H9 (cell line): ENCODE measurements at regions not wholly inside any gene's neighbourhood (a gene's known extent, or its start where the extent isn't known, plus 50 kb on each side); places are given as distances from the start of the nearest gene placed in this dataset.

ENCODE experiments used
- DNase-seq: peaks from one replicate; pipeline ENCODE4 v3.0.0-alpha.2; 2017
- H2AFZ ChIP-seq: one replicate; pipeline ENCODE4 v1.6.1; 2013; ENCODE audit warnings: mild to moderate bottlenecking, low read length, control low read depth, moderate library complexity
- H2AK5ac ChIP-seq: 2 replicates; pipeline ENCODE4 v1.6.1; 2013; ENCODE audit warnings: low read length, control low read depth, mixed read lengths; ENCODE audit not compliant: insufficient read length
- H2BK120ac ChIP-seq: one replicate; pipeline ENCODE4 v1.6.1; 2013; ENCODE audit warnings: low read depth, mild to moderate bottlenecking, low read length, control low read depth, inconsistent platforms; ENCODE audit not compliant: poor library complexity, severe bottlenecking
- H2BK12ac ChIP-seq: 2 replicates; pipeline ENCODE4 v1.6.1; 2013; ENCODE audit warnings: low read length, control low read depth, mixed read lengths, low read depth; ENCODE audit not compliant: insufficient read length
- H2BK15ac ChIP-seq: 2 replicates; pipeline ENCODE4 v1.6.1; 2013; ENCODE audit warnings: low read depth, low read length, control low read depth
- H2BK20ac ChIP-seq: one replicate; pipeline ENCODE4 v1.6.1; 2013; ENCODE audit warnings: low read depth, mild to moderate bottlenecking, low read length, control low read depth, inconsistent platforms; ENCODE audit not compliant: poor library complexity, severe bottlenecking
- H2BK5ac ChIP-seq: 2 replicates; pipeline ENCODE4 v1.6.1; 2013; ENCODE audit warnings: low read length, control low read depth, mixed read lengths; ENCODE audit not compliant: insufficient read length
- H3K14ac ChIP-seq: 2 replicates; pipeline ENCODE4 v1.6.1; 2013; ENCODE audit warnings: low read length, control low read depth; ENCODE audit not compliant: insufficient read depth
- H3K18ac ChIP-seq: 2 replicates; pipeline ENCODE4 v1.6.1; 2013; ENCODE audit warnings: low read depth, mild to moderate bottlenecking, mixed read lengths, low read length, control low read depth; ENCODE audit not compliant: insufficient read length
- H3K23ac ChIP-seq: 2 replicates; pipeline ENCODE4 v1.6.1; 2013; ENCODE audit warnings: low read length, control low read depth, mixed read lengths, low read depth; ENCODE audit not compliant: insufficient read length
- H3K23me2 ChIP-seq: 2 replicates; pipeline ENCODE4 v1.6.1; 2013; ENCODE audit warnings: low read depth, mild to moderate bottlenecking, mixed read lengths, low read length, control low read depth; ENCODE audit not compliant: insufficient read length, poor library complexity, severe bottlenecking
- H3K27ac ChIP-seq: 2 replicates; pipeline ENCODE4 v1.5.1; 2013; ENCODE audit warnings: low read length, control low read depth, mixed read lengths, low read depth; ENCODE audit not compliant: insufficient read length
- H3K27me3 ChIP-seq: 2 replicates; pipeline ENCODE4 v1.6.1; 2013; ENCODE audit warnings: low read length, control low read depth, inconsistent platforms; ENCODE audit not compliant: insufficient read depth
- H3K4ac ChIP-seq: 2 replicates; pipeline ENCODE4 v1.6.1; 2013; ENCODE audit warnings: low read depth, mild to moderate bottlenecking, control low read depth, inconsistent platforms, low read length, moderate library complexity
- H3K4me1 ChIP-seq: 2 replicates; pipeline ENCODE4 v1.6.1; 2013; ENCODE audit warnings: low read length, control low read depth, inconsistent platforms; ENCODE audit not compliant: insufficient read depth
- H3K4me2 ChIP-seq: 2 replicates; pipeline ENCODE4 v1.6.1; 2013; ENCODE audit warnings: low read length, control low read depth, mixed read lengths; ENCODE audit not compliant: insufficient read length, insufficient read depth
- H3K56ac ChIP-seq: 2 replicates; pipeline ENCODE4 v1.6.1; 2013; ENCODE audit warnings: low read depth, mild to moderate bottlenecking, mixed read lengths, low read length, control low read depth; ENCODE audit not compliant: insufficient read length
- H3K79me1 ChIP-seq: 2 replicates; pipeline ENCODE4 v1.6.1; 2013; ENCODE audit warnings: low read depth, mild to moderate bottlenecking, moderate library complexity, low read length, control low read depth, inconsistent platforms; ENCODE audit not compliant: insufficient read depth, poor library complexity, severe bottlenecking
- H3K79me2 ChIP-seq: 2 replicates; pipeline ENCODE4 v1.6.1; 2013; ENCODE audit warnings: low read length, control low read depth, inconsistent platforms; ENCODE audit not compliant: insufficient read depth
- H3K9ac ChIP-seq: 2 replicates; pipeline ENCODE4 v1.6.1; 2013; ENCODE audit warnings: low read length, control low read depth, mixed read lengths; ENCODE audit not compliant: insufficient read length; ENCODE audit errors: extremely low read depth
- H3K9me3 ChIP-seq: one replicate; pipeline ENCODE4 v1.6.1; 2013; ENCODE audit warnings: low read depth, low read length, inconsistent platforms; ENCODE audit not compliant: control insufficient read depth
- H3T11ph ChIP-seq: one replicate; pipeline ENCODE4 v1.6.1; 2013; ENCODE audit warnings: mild to moderate bottlenecking, low read length, control low read depth, inconsistent platforms
- H4K20me1 ChIP-seq: one replicate; pipeline ENCODE4 v1.6.1; 2013; ENCODE audit not compliant: control insufficient read depth, insufficient read length, insufficient read depth
- H4K5ac ChIP-seq: 2 replicates; pipeline ENCODE4 v1.6.1; 2013; ENCODE audit warnings: low read depth, mild to moderate bottlenecking, mixed read lengths, low read length, control low read depth; ENCODE audit not compliant: insufficient read length
- H4K8ac ChIP-seq: replicated peaks from 2 replicates; pipeline ENCODE4 v1.6.1; 2013; ENCODE audit warnings: low read length, control low read depth, mixed read lengths, low read depth; ENCODE audit not compliant: insufficient read length
- H4K91ac ChIP-seq: 2 replicates; pipeline ENCODE4 v1.6.1; 2013; ENCODE audit warnings: low read depth, mild to moderate bottlenecking, moderate library complexity, mixed read lengths, low read length, control low read depth; ENCODE audit not compliant: insufficient read length
- H3K27ac Mint-ChIP-seq, 3 experiments: 2 replicates in 2 of 3; 3 replicates in 1 of 3; pipeline ENCODE4 v1.8.0; 2020 to 2021; ENCODE audit warnings: mixed read lengths in 3 of 3, mild to moderate bottlenecking in 1 of 3, moderate library complexity in 1 of 3
- H3K27me3 Mint-ChIP-seq: 2 replicates; pipeline ENCODE4 v1.8.0; 2021; ENCODE audit warnings: low read depth, mild to moderate bottlenecking, moderate library complexity, mixed read lengths
- H3K36me3 Mint-ChIP-seq, 3 experiments: 2 replicates in 2 of 3; 3 replicates in 1 of 3; pipeline ENCODE4 v1.8.0; 2020 to 2021; ENCODE audit warnings: low read depth in 3 of 3, mixed read lengths in 3 of 3; ENCODE audit not compliant: insufficient read depth in 1 of 3
- H3K4me1 Mint-ChIP-seq, 2 experiments: 2 replicates each; pipeline ENCODE4 v1.8.0; 2020; ENCODE audit warnings: mixed read lengths in 2 of 2
- H3K4me3 Mint-ChIP-seq, 2 experiments: 2 replicates in 1 of 2; 3 replicates in 1 of 2; pipeline ENCODE4 v1.8.0; 2020 to 2021; ENCODE audit warnings: mild to moderate bottlenecking in 2 of 2, mixed read lengths in 2 of 2, moderate library complexity in 1 of 2
- H3K9me3 Mint-ChIP-seq, 2 experiments: 2 replicates in 1 of 2; 3 replicates in 1 of 2; pipeline ENCODE4 v1.8.0; 2020; ENCODE audit warnings: mild to moderate bottlenecking in 2 of 2, mixed read lengths in 2 of 2, moderate library complexity in 1 of 2
- CTCF ChIP-seq: fragments of 200-600 bp; sonication (generic); conservative IDR thresholded peaks from 3 replicates; pipeline ENCODE4 v1.8.0; 2021; ENCODE audit warnings: antibody characterized with exemption, mild to moderate bottlenecking
- WGBS: extraction: QIAGEN DNeasy Blood & Tissue Kit; methylation state at CpG from one replicate; pipeline ENCODE4 v1.1.7; 2013; ENCODE audit warnings: missing lambda C conversion rate, low lambda C conversion rate, mixed read lengths; ENCODE audit not compliant: insufficient read length; ENCODE audit errors: extremely low coverage; 5-methylcytosine and 5-hydroxymethylcytosine counted together

GRCh38 chr20:19022791-19023448 is 189.5 kb upstream of the SLC24A3 start:
- no peak overlapping the region for H3K56ac ChIP-seq
- no peak overlapping the region for H3K14ac ChIP-seq
- H3K23me2 ChIP-seq = no peaks in the 10 kb centered on the region
- Mint-ChIP-seq H3K4me1 (peaks cover 0 to 3% of the 10 kb centered on the region in 2 experiments; a peak in 2 of 4 replicates), H3K36me3 (no peaks in the 10 kb centered on the region), H3K27ac (no peak overlapping the region), H3K9me3 (peaks cover 0 to 2% of the 10 kb centered on the region in 2 experiments; a peak in 1 of 5 replicates), H3K4me3 (no peak overlapping the region), H3K27me3 (no peaks in the 10 kb centered on the region; the same call in 1 of the 2 replicates)
- no peak overlapping the region for H4K91ac ChIP-seq
- no peaks in the 10 kb centered on the region for H3K9me3 ChIP-seq
- no peak overlapping the region for H2BK5ac ChIP-seq
- H3K79me1 ChIP-seq = no peaks in the 10 kb centered on the region
- no peaks in the 10 kb centered on the region for H3K79me2 ChIP-seq
- no peaks in the 10 kb centered on the region for H4K20me1 ChIP-seq
- H3K4ac ChIP-seq = no peak overlapping the region
- no peak overlapping the region for H3K9ac ChIP-seq
- no peak overlapping the region for H4K8ac ChIP-seq
- no peak overlapping the region for H2BK20ac ChIP-seq
- no peak overlapping the region for H2BK12ac ChIP-seq
- WGBS = no CpG with 5 or more reads among the region's 11 CpGs
- no peak overlapping the region for H3K4me2 ChIP-seq
- H2AK5ac ChIP-seq = no peak overlapping the region
- H3K27me3 ChIP-seq = no peaks in the 10 kb centered on the region
- H3K4me1 ChIP-seq = no peaks in the 10 kb centered on the region
- H2BK15ac ChIP-seq = no peak overlapping the region
- H3K23ac ChIP-seq = no peak overlapping the region
- no peak overlapping the region for H3K18ac ChIP-seq
- DNase-seq = no peak
- H4K5ac ChIP-seq = no peak overlapping the region
- no peak overlapping the region for H3K27ac ChIP-seq
- no peak overlapping the region for H2AFZ ChIP-seq
- H2BK120ac ChIP-seq = no peak overlapping the region
- no peak for TF ChIP-seq CTCF
- H3T11ph ChIP-seq = no peak overlapping the region
